Stomach (tissue), 8 donors: ENCODE measurements at regions not wholly inside any gene's neighbourhood (a gene's known extent, or its start where the extent isn't known, plus 50 kb on each side); places are given as distances from the start of the nearest gene placed in this dataset.

Source experiments
- DNase-seq, 2 donors: peaks; one replicate each; pipeline versions ENCODE4 v3.0.0 to v3.0.0-alpha.2; 2013 to 2019
- H3K27ac ChIP-seq, 5 donors: fragments of 200-600 bp in 4 of 5; sonication (generic) in 4 of 5; one replicate each; pipeline ENCODE4 v1.5.1; 2013 to 2019; ENCODE audit warnings: mild to moderate bottlenecking in 1 of 5, moderate library complexity in 1 of 5
- H3K27me3 ChIP-seq, 3 donors: fragments of 200-600 bp; sonication (generic); one replicate each; pipeline ENCODE4 v1.5.1; 2017 to 2019; ENCODE audit warnings: mixed run types in 1 of 3
- H3K36me3 ChIP-seq, 4 donors: fragments of 200-600 bp; sonication (generic); 1 replicate in 3 of 4; 2 replicates in 1 of 4; pipeline ENCODE4 v1.5.1; 2016 to 2019
- H3K4me1 ChIP-seq, 4 donors: fragments of 200-600 bp; sonication (generic); one replicate each; pipeline ENCODE4 v1.5.1; 2016 to 2019
- H3K4me3 ChIP-seq, 4 donors: fragments of 200-600 bp; sonication (generic) in 3 of 4; one replicate each; pipeline ENCODE4 v1.5.1; 2016 to 2019; ENCODE audit warnings: mild to moderate bottlenecking in 1 of 4
- H3K9me3 ChIP-seq, 4 donors: fragments of 200-600 bp; sonication (generic); one replicate each; pipeline ENCODE4 v1.5.1; 2016 to 2019
- CTCF ChIP-seq, 7 experiments: fragments of 450-650 bp in 4 of 7; fragments of 200-600 bp in 3 of 7; sonication (generic) in 3 of 7; IDR thresholded peaks; one replicate each; pipeline ENCODE4 v1.5.1; 2016 to 2019; ENCODE audit warnings: antibody characterized with exemption in 7 of 7, control low read depth in 2 of 7, mild to moderate bottlenecking in 1 of 7
- EP300 ChIP-seq: sonication (generic); formaldehyde crosslinking; IDR thresholded peaks from one replicate; pipeline ENCODE4 v1.6.1; 2017; ENCODE audit warnings: antibody characterized with exemption
- POLR2A ChIP-seq, 4 donors: fragments of 450-650 bp; IDR thresholded peaks; one replicate each; pipeline ENCODE4 v1.6.1; 2016; ENCODE audit warnings: antibody characterized with exemption in 4 of 4, control low read depth in 2 of 4, mild to moderate bottlenecking in 1 of 4, moderate library complexity in 1 of 4
- POLR2AphosphoS5 ChIP-seq, 3 donors: sonication (generic); formaldehyde crosslinking; IDR thresholded peaks; one replicate each; pipeline ENCODE4 v1.6.1; 2016; ENCODE audit warnings: antibody characterized with exemption in 3 of 3
- WGBS, 5 donors: extraction: QIAGEN DNeasy Blood & Tissue Kit in 3 of 5; methylation state at CpG; one replicate each; pipeline versions ENCODE4 v1.1.5 to v1.1.7; 2013 to 2018; 5-methylcytosine and 5-hydroxymethylcytosine counted together
- intact Hi-C: fragments of 100-400 bp; cut with DNase I; formaldehyde crosslinking; loops from one replicate; pipeline ENCODE4 v1.15.1; 2023; ENCODE audit warnings: low total_unique reads
- donor health status: healthy with polysubstance abuse.
- donor health status: Bipolar disorder and iron deficiency.
- donor health status: healthy.

GRCh38 chr4:174144106-174144505 lies 139.4 kb downstream of the FBXO8 start:
- H3K9me3 ChIP-seq, result no peaks in the 10 kb centered on the region
- H3K4me1 ChIP-seq, result peaks cover 0 to 9% (median 0%) of the 10 kb centered on the region in 4 donors
- no peak for TF ChIP-seq POLR2AphosphoS5 (IDR thresholded peaks at IDR 0.05)
- TF ChIP-seq POLR2A (IDR thresholded peaks at IDR 0.05), result no peak
- no peak for TF ChIP-seq EP300
- no peak for TF ChIP-seq CTCF (IDR thresholded peaks at IDR 0.05)
- intact Hi-C loops, result no loop called here
- H3K27ac ChIP-seq, result no peak overlapping the region
- no peaks in the 10 kb centered on the region for H3K36me3 ChIP-seq
- H3K4me3 ChIP-seq, result no peak overlapping the region
- peak in 1 of 2 donors; percentile 67 for DNase-seq
- peaks cover 0 to 6% (median 0%) of the 10 kb centered on the region in 3 donors for H3K27me3 ChIP-seq

- 65 to 72% (median 66%) methylated on average over 3 of the region's 3 CpGs for WGBS, 5 donors
- no peak overlapping the region for H3K27ac ChIP-seq
- no peak overlapping the region for H3K4me3 ChIP-seq
- DNase-seq, result no peak
- TF ChIP-seq CTCF (IDR thresholded peaks at IDR 0.05) (no peak), POLR2A (IDR thresholded peaks at IDR 0.05) (no peak), EP300 (no peak), POLR2AphosphoS5 (IDR thresholded peaks at IDR 0.05) (no peak)
- peaks cover 0 to 9% (median 0%) of the 10 kb centered on the region in 4 donors for H3K4me1 ChIP-seq
- no peaks in the 10 kb centered on the region for H3K36me3 ChIP-seq
- intact Hi-C loops, result no loop called here
- H3K27me3 ChIP-seq, result peaks cover 0 to 6% (median 0%) of the 10 kb centered on the region in 3 donors
- H3K9me3 ChIP-seq, result no peaks in the 10 kb centered on the region
Observed at GRCh38 chr4:174141876-174142275, 141.6 kb downstream of the FBXO8 start.

GRCh38 chr4:174138616-174139015 lies 144.9 kb downstream of the FBXO8 start:
- H3K27ac ChIP-seq, result no peak overlapping the region
- H3K9me3 ChIP-seq, result no peaks in the 10 kb centered on the region
- H3K36me3 ChIP-seq, result no peaks in the 10 kb centered on the region
- intact Hi-C loops, result no loop called here
- H3K4me3 ChIP-seq, result no peak overlapping the region
- no peak for DNase-seq
- H3K27me3 ChIP-seq, result no peaks in the 10 kb centered on the region
- no peak for TF ChIP-seq EP300
- no peak for TF ChIP-seq CTCF (IDR thresholded peaks at IDR 0.05)
- TF ChIP-seq POLR2A (IDR thresholded peaks at IDR 0.05), result no peak
- TF ChIP-seq POLR2AphosphoS5 (IDR thresholded peaks at IDR 0.05), result no peak
- WGBS, 5 donors, result 90 to 97% (median 94%) methylated on average over 1 of the region's 1 CpG
- peaks cover 0 to 19% (median 0%) of the 10 kb centered on the region in 4 donors for H3K4me1 ChIP-seq

- H3K4me1 ChIP-seq, result peaks cover 0 to 19% (median 0%) of the 10 kb centered on the region in 4 donors
- no peak overlapping the region for H3K4me3 ChIP-seq
- H3K36me3 ChIP-seq, result no peaks in the 10 kb centered on the region
- intact Hi-C loops, result no loop called here
- H3K9me3 ChIP-seq, result no peaks in the 10 kb centered on the region
- H3K27ac ChIP-seq, result no peak overlapping the region
- 57 to 82% (median 71%) methylated on average over 2 of the region's 2 CpGs for WGBS, 5 donors
- TF ChIP-seq POLR2AphosphoS5 (IDR thresholded peaks at IDR 0.05) (no peak), EP300 (no peak), POLR2A (IDR thresholded peaks at IDR 0.05) (no peak), CTCF (IDR thresholded peaks at IDR 0.05) (no peak)
- no peak for DNase-seq
- no peaks in the 10 kb centered on the region for H3K27me3 ChIP-seq
Observed at GRCh38 chr4:174137698-174138097, 145.8 kb downstream of the FBXO8 start.
